GM10266 (cell line): ENCODE measurements at regions not wholly inside any gene's neighbourhood (a gene's known extent, or its start where the extent isn't known, plus 50 kb on each side); places are given as distances from the start of the nearest gene placed in this dataset.

ENCODE experiments used
- DNase-seq: peaks from one replicate; pipeline ENCODE4 v3.0.0; 2012; ENCODE audit errors: extremely low spot score
- CTCF ChIP-seq: IDR thresholded peaks from 2 replicates; pipeline ENCODE4 v1.5.1; 2012; ENCODE audit warnings: mild to moderate bottlenecking, low read depth; ENCODE audit not compliant: control insufficient read depth, insufficient read depth; ENCODE audit errors: missing control alignments

- no peak for DNase-seq
- no peak for TF ChIP-seq CTCF
Measured at GRCh38 chr9:38153910-38154291, 84.9 kb upstream of the SHB start.

GRCh38 chr9:38153152-38153909, 84.3 kb upstream of the SHB start:
- DNase-seq: no peak
- TF ChIP-seq CTCF: no peak

GRCh38 chr9:38149647-38150046, 80.6 kb upstream of the SHB start:
- no peak for DNase-seq
- TF ChIP-seq CTCF: no peak

- no peak for TF ChIP-seq CTCF
- no peak for DNase-seq
Measured at GRCh38 chr9:38146844-38147243, 77.8 kb upstream of the SHB start.

GRCh38 chr9:38145526-38146053, 76.6 kb upstream of the SHB start:
- DNase-seq: no peak
- TF ChIP-seq CTCF: no peak

GRCh38 chr9:38144421-38144820, 75.4 kb upstream of the SHB start:
- no peak for DNase-seq
- TF ChIP-seq CTCF: no peak

DNA sequence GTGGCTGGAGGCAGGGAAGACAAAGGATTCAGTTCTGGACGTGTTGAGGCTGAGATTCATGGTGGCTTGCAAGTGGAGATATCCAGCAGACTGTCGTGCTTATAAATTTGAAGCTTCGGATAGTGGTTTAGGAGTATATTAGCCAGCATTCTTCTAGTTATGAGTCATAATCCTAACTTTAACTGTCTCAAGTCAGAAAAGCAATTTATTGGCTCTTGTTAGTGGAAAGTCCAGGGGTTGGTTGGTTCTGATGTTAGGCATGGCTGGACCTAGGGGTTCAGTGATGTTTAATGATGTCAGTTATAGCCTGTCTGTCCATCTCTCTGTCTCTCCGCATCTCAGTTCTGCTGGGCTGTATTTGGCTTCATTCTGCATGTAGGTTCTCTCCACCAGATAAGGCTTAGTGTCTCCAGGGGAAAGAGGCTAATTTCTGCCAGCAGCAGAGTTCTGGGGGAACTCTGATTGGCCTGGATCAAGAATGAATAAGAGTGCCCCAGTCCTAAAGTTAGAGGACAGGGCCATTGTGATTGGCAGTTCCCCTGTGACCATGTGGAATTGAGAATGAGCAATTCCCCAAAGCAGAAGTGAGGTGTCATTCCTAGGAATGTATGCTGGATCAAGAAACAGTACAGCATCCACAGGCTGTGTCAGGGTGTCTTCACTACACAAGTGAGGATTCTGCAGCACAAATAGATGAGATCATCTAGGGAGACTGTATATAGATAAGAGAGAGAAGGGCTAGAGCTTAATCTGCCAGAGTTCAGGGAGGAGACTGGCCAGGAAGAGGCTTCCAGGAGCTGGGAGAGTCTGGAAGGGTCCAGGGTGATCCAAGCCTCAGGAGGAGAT, 72.9 kb upstream of the SHB start:
- no peak for DNase-seq
- TF ChIP-seq CTCF: no peak
